A549 (cell line): ENCODE measurements at regions not wholly inside any gene's neighbourhood (a gene's known extent, or its start where the extent isn't known, plus 50 kb on each side); places are given as distances from the start of the nearest gene placed in this dataset.

ENCODE experiments used
- CEBPB ChIP-seq, 2 experiments: fragments of >200 bp in 1 of 2; sonication (Bioruptor Twin) in 1 of 2; formaldehyde crosslinking in 1 of 2; IDR thresholded peaks; 2 replicates each; pipeline ENCODE4 v1.6.1; 2012 to 2016
- CHD2 ChIP-seq: fragments of 150-350 bp; IDR thresholded peaks from 2 replicates; pipeline ENCODE4 v1.6.1; 2014; ENCODE audit warnings: low read length; ENCODE audit not compliant: partially characterized antibody
- EP300 ChIP-seq, 2 experiments: fragments of >200 bp; sonication (Bioruptor Twin); formaldehyde crosslinking; IDR thresholded peaks; 2 replicates in 1 of 2; 3 replicates in 1 of 2; pipeline ENCODE4 v1.6.1; 2016 to 2017
- JUN ChIP-seq, 2 experiments: fragments of >200 bp; sonication (Bioruptor Twin); formaldehyde crosslinking; IDR thresholded peaks; 2 replicates in 1 of 2; 3 replicates in 1 of 2; pipeline ENCODE4 v1.6.1; 2016 to 2017
- NFE2L2 ChIP-seq: fragments of 150-350 bp; conservative IDR thresholded peaks from 2 replicates; pipeline ENCODE4 v1.6.1; 2014; ENCODE audit warnings: low read length
- POLR2A ChIP-seq: IDR thresholded peaks from 2 replicates; pipeline ENCODE4 v1.6.1; 2012; ENCODE audit warnings: mild to moderate bottlenecking, low read length
- USF2 ChIP-seq: fragments of 450-650 bp; IDR thresholded peaks from 2 replicates; pipeline ENCODE4 v1.6.1; 2014; ENCODE audit warnings: antibody characterized with exemption
- TF ChIP-seq, protein P1 (sequence below): fragments of >200 bp; sonication (Bioruptor Twin); formaldehyde crosslinking; IDR thresholded peaks from 3 replicates; pipeline ENCODE4 v1.5.1; 2016
- TF ChIP-seq, protein P2 (sequence below): fragments of 200-600 bp; sonication (generic); IDR thresholded peaks from 2 replicates; pipeline ENCODE4 v1.6.1; 2016; ENCODE audit warnings: antibody characterized with exemption, mild to moderate bottlenecking, moderate library complexity

- TF ChIP-seq, protein P1, sequence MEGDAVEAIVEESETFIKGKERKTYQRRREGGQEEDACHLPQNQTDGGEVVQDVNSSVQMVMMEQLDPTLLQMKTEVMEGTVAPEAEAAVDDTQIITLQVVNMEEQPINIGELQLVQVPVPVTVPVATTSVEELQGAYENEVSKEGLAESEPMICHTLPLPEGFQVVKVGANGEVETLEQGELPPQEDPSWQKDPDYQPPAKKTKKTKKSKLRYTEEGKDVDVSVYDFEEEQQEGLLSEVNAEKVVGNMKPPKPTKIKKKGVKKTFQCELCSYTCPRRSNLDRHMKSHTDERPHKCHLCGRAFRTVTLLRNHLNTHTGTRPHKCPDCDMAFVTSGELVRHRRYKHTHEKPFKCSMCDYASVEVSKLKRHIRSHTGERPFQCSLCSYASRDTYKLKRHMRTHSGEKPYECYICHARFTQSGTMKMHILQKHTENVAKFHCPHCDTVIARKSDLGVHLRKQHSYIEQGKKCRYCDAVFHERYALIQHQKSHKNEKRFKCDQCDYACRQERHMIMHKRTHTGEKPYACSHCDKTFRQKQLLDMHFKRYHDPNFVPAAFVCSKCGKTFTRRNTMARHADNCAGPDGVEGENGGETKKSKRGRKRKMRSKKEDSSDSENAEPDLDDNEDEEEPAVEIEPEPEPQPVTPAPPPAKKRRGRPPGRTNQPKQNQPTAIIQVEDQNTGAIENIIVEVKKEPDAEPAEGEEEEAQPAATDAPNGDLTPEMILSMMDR, result no peak
- TF ChIP-seq CEBPB (IDR thresholded peaks at IDR 0.05) (no peak), EP300 (IDR thresholded peaks at IDR 0.05) (no peak), CHD2 (no peak), USF2 (no peak), JUN (IDR thresholded peaks at IDR 0.05) (no peak), POLR2A (no peak), NFE2L2 (no peak)
- TF ChIP-seq, protein P2, sequence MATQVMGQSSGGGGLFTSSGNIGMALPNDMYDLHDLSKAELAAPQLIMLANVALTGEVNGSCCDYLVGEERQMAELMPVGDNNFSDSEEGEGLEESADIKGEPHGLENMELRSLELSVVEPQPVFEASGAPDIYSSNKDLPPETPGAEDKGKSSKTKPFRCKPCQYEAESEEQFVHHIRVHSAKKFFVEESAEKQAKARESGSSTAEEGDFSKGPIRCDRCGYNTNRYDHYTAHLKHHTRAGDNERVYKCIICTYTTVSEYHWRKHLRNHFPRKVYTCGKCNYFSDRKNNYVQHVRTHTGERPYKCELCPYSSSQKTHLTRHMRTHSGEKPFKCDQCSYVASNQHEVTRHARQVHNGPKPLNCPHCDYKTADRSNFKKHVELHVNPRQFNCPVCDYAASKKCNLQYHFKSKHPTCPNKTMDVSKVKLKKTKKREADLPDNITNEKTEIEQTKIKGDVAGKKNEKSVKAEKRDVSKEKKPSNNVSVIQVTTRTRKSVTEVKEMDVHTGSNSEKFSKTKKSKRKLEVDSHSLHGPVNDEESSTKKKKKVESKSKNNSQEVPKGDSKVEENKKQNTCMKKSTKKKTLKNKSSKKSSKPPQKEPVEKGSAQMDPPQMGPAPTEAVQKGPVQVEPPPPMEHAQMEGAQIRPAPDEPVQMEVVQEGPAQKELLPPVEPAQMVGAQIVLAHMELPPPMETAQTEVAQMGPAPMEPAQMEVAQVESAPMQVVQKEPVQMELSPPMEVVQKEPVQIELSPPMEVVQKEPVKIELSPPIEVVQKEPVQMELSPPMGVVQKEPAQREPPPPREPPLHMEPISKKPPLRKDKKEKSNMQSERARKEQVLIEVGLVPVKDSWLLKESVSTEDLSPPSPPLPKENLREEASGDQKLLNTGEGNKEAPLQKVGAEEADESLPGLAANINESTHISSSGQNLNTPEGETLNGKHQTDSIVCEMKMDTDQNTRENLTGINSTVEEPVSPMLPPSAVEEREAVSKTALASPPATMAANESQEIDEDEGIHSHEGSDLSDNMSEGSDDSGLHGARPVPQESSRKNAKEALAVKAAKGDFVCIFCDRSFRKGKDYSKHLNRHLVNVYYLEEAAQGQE, result no peak
Measured at GRCh38 chr2:167767830-167768229, 479.6 kb downstream of the STK39 start.
